Activated gamma-delta T cell treated with Interleukin-2 at 50 U/mL for 16 hours (primary cell): ENCODE measurements at regions not wholly inside any gene's neighbourhood (a gene's known extent, or its start where the extent isn't known, plus 50 kb on each side); places are given as distances from the start of the nearest gene placed in this dataset.

Experiments
- DNase-seq: peaks from one replicate; pipeline ENCODE4 v3.0.0-alpha.2; 2020

DNA sequence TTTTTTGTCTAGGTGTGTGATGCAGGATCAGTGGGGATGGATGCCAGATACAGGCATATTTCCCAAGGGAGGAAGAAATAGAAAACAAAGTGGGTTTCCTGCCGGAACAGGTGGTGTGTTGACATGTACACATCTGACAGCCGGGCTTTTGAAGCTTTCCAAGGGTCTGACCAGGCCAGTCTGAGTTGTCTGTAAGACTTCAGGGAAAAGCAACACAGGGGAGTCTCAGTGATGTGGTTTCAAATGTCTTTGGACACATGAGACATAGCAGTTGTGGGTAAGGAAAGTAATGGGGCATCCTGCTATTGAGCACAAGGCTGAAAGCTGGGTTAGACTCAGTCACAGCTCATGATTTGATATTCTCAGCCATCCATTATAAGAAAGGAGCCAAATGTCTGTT, 274.9 kb downstream of the PIK3R1 start:
- no peak for DNase-seq

DNA sequence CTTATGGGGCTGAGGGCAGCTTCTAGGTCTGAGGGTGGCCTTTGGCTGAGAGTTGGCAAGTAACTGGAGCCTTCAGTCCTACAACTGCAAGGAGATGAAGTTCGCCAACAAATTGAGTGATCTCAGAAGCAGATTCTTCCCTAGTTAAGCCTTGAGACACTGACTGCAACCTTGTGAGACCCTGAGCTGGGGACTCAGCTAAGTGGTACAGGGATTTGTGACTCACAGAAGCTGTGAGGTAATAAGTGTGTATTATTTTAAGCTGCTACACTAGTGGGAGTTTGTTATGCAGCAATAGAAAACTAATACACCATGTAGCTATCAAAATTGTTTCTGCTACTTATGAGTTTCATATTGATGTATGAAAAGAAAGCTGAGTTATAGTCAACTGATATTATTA, 279.2 kb downstream of the PIK3R1 start:
- no peak for DNase-seq

DNA sequence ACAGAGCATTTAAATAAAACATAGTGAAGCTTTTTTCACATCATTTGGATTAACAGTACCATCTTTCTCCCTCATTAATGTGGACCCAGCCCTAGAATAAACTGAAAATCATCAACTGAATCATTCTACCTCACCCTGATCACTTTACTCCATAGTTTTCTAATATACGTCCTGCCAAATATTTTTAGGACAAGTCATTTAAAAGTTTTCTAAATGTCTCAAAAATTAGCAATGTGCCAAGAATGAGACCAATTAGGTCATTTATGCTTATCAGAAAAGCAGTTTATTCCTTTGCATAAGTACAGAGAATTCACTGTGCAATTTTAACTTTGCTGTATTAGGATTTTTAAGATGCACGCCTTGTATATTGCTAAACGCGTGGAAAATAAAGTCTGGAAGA, 284.4 kb downstream of the PIK3R1 start:
- DNase-seq = no peak

DNA sequence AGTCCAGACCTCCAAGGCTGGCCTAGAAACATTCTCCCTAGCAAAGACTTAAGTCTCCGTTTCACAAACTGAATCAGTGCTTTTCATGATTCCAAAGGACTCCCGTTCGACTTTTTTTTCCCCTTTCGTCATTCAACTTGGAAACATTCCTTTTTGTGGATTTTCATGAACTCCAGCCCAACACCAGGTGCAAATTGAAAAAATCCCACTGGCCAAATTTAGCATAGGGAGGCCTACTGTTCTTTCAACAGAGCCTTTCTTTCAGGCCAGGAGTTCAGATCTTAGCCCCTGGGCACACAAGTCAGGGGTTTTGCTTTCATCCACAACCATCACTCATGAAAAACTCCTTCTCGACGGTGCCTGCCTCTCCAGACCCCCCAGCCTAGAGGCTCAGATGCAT, 285.3 kb downstream of the PIK3R1 start:
- DNase-seq = no peak

DNA sequence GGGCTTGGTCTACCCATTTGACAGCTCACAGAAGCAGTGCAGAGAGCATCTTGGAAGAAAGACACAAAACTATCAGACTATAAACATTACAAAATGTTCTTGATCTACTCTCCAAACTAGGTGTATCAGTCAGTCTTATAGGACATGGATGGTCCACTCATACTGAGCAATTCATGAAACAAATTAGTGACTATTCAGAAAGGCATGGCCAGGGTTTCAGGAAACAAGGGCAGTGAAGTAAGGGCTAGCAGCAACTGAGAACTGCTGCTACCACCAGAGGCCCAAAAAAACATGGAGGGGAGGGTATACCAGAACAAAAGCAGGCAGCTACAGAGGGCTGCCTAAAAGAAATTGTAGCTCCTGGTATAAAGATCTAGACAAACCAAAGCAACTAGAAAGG, 287.0 kb downstream of the PIK3R1 start:
- DNase-seq = no peak

DNA sequence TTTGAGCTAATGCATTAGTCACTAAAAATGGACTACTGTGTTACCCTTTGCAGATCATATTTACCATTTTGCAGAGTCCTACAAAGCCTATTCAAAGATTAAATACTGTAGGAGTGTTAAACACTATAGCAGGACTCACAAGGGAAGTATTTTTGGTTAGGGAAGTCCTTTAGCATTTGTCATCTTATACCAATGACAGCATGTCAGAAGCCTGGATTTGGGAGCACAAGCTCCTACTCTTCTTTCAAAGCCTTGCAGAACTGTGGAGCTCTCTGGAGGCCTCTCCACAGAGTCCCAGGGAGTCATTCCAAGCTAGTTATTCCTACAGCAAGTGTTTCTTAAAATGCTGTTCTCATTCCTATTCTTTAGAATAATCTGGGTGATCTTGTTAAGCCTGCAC, 288.8 kb downstream of the PIK3R1 start:
- no peak for DNase-seq

DNA sequence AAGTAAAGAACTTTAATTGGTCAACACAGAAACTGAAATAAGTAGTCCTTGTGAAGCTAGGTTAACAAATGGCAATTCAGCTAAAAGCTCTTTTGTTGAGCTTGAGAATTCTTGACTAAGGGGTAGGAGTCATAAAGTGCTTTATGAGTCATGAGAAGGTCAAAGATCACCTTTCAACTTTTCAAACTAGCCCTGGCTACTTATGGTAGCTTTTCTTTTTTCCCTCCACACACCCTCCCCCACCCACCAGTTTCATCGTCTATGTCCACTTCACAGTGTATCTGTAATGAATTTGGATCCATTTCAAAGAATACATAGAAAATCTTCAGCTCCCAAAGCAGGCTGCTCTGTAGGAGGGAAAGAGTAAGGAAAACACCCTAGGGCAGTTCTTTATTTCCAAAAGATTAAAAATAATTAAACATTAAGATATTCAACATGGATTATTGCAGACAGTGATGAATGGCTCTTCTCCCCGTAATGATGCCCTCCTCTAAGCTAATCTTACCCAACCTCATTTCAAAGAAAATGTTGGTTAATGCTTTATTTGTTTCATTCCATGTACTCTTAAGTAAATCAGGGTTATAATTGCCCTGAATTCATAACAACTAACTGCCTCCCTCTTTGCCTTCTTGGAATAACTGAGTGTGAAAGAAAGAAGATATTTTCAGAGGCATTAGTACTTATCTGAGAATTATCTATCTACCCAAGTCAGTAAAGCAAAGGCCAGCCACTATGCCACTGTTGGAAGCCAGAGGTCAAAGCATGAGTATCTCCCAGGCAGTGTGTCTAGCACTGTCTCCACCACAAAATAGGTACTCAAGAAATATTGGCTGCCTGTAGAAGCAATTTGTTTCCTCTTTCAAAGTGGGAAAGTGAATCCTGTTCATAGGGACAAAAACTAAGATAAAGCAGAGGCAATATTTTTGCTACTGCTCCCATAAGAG, 290.6 kb downstream of the PIK3R1 start:
- no peak for DNase-seq

DNA sequence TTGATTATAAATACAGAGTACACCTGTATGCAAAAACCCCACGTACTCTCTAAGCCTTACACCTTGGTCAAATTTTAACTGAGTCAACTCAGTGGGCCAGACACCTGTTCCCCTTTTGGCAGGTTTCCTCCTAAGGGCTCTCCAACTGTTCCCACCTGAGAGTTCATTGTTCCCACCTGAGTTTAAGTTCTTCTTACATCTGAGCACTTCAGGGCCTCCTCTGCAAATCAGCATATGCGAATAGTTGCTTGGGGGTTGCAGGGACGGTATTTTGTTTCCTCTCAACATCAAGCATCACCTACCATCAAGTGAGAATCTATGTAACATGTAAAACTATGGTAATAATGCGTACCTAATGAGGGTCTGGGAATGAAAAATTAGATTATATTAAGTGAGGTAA, 300.0 kb downstream of the PIK3R1 start:
- no peak for DNase-seq

DNA sequence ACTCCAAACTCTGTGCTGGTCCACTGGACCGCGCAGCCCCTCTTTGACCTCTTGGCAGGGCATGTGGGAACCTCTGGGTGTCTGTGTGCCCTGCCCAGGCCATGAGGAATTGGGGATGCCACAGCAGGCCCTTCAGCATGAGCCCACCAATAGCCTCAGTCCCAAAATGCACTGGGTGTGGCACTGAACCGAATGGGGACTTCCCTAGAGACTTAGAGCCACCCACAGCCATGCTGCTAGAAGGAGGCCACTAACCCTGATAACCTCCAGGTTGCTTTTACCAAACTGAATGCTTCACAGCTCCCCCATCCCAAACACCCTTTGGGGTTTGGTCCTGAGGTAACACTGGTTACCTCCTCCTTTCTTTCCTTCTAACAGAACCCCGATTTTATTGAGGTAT, 302.7 kb downstream of the PIK3R1 start:
- no peak for DNase-seq

DNA sequence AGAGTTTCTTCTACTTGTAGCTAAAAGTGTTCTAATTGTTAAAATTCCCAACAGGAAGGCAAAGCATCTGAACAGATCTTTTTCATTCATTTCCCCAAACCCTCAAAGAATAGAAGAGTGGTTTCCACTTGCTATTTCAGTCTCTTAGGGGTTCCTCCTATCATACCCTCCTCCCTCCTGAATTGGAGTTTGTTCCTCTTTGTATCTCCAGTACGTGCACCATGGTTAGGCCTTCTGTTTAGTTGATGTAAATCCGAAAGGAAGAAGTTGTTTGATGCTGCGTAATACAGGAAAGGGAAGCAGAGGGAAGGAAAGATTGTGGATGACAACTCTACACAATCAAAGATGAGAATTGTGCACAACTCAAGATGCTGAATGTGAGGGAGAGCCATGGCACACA, 303.6 kb downstream of the PIK3R1 start:
- DNase-seq = no peak

DNA sequence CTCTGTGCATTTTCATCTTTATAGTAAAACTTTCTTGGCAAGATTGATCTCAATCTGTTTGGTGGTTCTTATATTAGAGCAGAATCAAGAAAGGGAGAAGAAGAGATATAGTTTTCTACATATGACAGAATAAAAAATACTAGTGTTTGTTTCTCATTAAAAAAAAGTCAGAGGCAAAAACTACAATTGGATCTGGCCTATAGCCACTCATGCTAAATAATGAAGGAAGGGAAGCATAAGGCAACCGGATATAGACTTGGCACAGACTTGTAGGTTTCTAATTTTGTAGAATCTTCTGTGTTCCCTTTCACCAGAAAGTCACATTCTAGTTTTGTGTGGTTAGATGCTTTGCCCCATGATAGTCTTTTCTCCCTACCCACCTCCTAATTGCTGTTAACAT, 306.2 kb downstream of the PIK3R1 start:
- DNase-seq = no peak

DNA sequence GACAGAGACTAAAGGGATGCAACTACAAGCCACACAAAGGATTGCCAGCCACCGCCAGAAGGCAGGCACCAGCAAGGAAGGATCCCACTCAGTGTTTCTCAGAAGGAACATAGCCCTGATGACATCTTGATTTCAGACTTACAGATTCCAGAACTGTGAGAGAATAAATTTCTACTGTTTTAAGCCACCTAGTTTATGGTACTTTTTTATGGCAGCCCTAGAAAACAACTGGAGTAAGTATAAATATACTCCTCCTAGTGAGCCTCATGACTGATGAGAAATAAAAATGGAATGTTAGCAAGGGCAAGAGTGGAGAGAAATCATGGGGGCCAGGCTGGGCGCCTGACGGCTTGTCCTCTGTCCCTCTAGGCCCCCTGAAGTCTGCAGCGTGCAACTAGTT, 307.3 kb downstream of the PIK3R1 start:
- no peak for DNase-seq

DNA sequence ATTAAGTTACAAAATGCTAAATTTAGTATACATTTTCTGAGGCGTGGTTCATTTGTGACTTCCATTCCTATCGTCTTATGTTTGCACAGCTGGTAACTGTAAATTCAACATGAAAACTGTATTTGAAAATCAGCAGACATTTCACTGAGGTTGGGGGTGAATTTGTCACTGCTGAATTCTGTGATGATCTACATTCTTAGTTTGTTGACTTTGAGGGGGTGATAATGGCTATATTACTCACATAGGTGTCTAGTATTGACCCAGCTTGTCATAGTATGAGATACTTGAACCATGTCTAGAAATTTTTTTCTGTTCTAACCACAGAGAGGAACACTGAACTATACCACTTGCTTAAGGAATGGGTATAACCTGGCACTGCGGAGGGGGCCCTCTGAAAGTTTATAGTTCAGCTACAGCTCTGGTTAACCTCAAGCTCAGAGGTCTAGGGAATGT, 313.3 kb downstream of the PIK3R1 start:
- no peak for DNase-seq

DNA sequence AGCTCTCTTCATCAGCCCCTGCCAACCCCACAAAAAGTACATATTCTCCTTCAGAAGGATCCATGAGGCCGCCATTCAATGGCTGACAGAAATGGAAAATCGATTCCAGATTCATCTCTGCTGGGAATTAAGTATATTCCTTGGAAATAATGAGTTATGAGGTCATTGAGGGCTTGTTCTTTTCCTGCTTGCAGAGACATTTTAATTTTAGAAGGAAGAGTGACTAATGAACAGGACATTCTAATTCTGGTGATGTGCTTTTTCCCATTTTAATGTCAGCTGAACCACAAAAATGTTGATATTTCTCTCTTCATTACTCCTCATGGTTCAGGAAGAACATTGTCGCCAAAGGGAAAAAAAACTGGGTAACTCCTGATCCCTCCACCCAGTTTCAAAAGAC, 314.0 kb downstream of the PIK3R1 start:
- no peak for DNase-seq

DNA sequence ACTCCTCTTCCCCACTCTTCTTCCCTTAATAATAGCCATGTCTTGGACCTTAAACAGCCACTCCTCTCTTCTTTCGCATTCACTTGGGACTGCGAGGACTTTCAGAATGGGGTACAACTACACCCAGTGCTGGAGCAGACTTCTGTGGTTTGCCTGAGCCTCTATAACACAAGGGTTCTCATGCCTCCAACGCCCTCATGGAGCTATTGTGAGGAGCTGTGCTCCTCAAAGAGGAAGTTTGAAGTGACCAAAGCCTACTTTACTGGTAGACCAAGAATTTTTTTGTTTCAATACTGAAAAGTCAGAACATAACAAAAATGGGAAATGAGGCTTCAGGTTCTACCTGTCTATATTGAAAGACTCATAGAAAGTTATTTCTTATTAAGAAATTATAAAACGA, 316.4 kb downstream of the PIK3R1 start:
- no peak for DNase-seq

DNA sequence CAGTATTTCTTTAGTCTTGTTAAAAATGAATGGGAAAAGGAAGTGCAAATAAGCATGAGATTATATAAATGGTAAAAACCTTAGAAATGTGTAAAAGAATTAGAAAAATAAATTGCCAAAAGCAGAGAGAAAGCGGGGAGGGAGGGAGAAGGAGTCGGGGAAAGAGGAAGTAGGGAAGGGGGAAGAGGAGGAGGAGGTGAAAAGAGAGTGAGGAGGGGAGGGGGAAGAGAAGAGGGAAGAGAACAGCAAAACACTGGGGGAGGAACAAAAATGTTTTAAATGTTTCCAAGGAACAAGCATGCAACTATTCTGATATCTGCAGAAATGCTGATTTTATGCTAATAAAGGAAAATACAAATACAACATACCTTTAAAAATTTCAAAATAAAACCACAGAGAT, 317.5 kb downstream of the PIK3R1 start:
- DNase-seq = no peak

DNA sequence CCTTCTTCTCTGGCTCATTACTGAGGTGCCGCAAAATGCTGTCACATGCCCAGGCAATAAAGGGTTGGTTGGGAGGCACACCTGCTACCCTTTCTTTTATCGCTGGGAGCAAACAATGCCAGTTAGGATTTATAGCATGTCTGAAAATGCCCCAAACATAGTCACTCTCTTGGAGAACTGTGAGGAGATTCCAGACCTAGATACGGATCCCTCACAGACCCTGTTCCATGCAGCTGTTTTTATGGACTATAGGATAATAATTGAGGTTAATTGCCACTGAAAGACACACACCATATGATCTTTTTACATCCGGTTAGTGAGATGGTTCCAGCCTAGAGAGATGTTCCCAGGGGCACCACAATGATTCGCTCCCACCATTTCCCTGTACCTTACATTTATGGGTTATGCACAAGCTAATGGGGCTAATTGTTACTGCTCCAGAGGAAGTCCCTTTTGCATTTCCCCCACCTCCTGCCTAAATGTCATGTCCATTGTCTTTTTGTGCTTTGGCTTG, 318.1 kb downstream of the PIK3R1 start:
- DNase-seq = no peak

DNA sequence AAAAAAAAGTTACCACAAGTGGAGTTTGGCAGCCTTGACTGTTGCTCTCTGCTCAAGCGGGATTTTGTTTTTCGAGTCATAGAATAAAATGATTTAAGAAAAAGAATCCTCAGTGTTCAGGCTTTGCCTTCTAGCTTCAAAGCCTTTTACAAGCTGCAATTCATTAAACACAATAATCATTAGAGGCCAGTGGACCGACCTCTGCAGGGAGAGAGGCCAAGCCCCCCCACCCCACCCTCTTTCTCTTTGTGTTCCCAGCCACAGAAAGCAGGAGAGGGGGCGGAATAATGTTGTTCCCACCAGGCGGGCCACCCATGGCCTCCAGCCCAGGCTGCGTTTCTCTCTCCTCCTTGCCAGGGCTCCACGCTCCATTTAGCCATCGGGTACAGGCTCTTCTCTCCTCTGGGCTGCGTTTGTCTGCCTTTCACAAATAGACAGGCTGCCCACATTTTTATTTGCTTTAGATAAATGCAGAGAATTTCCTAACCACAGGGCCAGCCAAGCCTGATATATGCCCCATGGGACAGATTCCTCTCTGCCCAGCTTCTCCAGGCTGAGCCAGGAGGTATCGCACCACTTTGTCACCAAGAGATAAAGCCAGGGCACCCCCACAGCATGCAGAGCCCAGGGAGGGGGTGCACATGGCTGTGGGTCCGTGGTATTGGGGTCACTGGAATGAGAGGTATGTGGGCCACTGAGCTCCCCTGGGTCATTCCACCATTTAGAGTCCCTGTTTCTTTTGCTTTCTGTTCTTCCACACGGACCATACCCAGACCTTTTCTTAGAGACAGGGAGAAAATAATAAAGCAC, 318.8 kb downstream of the PIK3R1 start:
- DNase-seq = no peak

DNA sequence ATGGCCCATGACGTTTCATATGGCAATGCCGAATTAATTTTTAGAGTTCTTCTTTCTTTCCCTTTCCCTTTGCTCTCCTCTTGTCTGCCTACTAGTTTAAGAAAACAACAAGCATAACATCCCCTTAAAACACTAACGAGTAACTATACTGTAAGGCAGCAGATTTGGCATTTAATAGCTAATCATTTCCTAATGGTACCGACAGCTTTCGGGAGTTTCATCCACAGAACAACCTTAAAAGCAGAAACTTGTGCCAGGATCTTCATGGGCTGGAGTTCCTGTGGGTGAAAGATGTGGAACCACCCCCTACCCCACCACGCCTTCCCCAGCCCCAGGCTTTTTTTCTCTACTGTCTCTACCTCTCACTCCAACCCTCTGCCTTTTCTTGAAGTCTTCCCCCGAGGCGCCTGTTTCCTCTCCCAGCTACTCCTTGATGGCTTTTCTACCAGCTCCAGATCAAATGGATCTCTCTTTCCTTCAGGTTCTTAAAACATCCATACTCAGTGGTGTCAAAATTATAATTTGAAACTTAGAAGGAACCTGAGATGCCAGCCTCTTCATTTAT, 319.5 kb downstream of the PIK3R1 start:
- no peak for DNase-seq

DNA sequence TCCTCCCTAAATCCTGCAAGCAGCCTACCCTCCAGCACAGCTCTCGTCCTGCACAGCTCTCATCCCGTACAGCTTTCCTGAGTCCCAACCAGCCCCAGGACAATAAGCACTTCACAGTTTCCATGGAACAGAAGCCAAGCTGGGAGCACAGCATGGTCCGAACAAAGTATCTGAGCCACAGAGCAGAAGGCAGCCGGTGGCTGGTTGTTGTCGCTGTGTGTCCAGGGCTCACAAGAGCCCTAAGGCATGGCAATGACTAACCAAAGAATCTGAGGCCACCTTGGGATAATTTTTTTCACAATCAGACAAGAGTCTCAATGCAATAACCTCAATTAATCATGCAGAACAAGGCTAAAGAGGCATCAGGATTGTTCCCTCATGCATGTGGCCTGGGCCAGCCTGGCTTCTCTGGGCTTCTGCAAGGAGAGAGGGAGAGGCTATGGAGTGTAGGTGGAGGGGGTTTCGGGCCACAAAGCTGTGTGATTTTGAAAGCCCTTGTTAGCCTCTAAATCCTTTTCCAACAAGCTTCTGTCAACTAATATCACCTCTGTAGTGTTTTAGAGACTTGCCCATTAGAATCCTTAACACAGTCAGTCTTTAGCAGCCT, 323.4 kb downstream of the PIK3R1 start:
- no peak for DNase-seq

DNA sequence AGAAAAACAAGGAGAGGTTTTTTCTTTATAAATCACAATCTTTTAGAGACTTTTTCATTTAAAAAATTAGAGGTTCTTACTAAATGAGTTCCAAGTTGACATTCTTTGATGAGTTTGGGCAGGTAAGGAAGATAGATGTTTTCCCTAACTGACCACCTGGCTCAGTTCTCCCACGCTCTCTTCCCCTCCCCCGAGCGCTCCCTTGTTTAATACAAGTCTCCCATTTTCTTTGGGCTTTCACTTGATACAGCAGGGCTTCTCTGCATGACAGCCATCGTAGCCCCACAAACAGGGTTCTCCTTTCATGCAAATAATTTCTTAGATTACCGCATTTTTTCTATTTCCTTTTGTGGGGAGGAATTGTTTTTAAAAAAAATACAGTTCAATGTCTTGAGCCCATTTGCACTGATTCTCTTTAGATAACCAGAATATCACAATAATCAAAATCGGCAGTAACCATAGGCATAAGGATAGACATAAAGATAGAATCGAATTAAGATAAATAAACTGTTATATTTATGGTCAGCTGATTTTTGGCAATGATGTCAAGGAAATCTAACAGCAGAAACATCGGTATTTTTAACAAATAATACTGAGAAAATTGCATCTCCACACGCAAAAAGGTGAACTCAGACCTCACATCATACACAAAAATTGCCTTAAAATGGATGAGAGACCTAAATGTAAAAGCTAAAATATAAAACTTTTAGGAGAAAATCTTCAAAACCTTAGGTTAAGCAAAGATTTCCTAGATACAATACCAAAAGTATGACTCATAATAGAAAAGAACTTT, 325.4 kb downstream of the PIK3R1 start:
- DNase-seq = no peak

DNA sequence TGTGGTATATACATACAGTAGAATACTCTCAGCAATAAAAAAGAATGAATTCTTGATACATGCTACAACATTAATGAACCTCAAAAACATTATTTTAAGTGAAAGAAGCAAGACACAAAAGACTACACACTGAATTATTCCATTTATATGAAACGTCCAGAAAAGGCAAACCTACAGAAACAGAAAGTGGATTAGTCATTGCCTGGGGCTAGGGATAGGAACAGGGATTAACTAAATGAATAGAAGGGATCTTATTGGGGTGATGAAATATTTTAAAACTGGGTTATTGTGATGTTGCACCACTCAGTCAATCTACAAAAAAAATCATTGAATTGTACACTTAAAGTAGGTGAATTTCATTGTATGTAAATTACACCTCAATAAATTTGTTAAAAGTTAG, 326.7 kb downstream of the PIK3R1 start:
- DNase-seq = no peak
